ENCODE measurements at regions not wholly inside any gene's neighbourhood (a gene's known extent, or its start where the extent isn't known, plus 50 kb on each side); places are given as distances from the start of the nearest gene placed in this dataset.
"Not testable (repeated sequence)": the region's sequence is repeated elsewhere in the genome, so short reads cannot be mapped to it uniquely, and the experiment has no call there.

DNA sequence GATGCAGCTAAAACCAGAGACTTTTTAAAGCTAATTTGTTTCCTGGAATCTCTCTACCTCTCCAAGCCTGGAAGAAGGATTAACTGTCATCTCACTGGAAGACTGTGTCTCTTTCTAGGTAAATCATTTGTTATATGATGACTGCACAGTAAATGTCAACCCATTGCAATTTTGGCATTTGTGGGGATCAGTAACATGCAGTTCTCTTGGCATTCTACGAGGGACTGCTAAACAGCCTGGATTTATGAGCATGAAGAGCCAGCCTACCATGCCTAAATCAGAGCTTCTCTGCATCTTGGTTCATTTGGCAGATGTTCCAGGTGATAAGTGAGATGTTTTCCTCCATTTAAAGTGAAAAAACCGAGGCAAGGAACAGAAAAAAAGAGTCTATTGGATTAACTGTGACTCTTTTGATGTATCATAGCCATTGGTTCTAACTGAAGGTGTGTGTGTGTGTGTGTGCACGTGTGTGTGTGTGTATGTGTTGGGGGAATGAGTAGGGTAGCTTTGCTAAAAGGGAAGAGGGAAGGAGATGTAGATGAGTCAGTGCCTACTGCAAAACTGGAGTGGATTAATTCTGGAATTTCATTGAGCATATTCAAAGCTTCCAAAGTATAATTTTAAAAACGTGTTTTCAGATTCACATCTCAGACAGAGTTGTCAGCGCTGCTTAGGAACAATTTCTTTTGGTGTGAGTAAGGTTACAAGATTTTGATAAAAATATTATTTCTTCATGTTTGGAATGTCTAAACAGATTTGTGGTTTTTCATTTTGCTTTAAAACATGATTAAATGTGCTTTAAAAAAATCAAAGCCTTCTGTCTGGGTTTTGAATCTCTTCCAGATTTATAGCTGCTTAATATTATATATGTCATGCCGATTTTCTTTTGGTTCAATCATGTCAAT lies 123.2 kb upstream of the LNX1 start:
- DNase-seq (ENCODE audit: low spot score) = no peak

DNA sequence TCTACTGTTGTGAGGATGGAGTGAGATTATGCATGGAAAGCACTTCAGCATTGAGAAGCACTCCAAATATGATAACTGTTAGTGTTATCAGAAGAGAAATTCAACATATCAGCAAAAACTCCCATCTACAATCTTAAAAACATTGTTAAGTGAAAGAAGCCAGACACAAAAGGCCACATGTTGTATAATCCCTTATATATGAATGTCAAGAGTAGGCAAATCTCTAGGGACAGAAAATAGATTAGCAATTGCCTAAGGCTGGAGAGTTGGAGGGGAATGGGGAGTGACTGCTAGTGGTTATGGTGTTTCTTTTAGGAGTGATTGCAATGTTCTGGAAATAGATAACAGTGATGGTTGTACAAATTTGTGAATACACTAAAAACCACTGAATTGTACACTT lies 122.5 kb upstream of the LNX1 start:
- no peak for DNase-seq (ENCODE audit: low spot score)

DNA sequence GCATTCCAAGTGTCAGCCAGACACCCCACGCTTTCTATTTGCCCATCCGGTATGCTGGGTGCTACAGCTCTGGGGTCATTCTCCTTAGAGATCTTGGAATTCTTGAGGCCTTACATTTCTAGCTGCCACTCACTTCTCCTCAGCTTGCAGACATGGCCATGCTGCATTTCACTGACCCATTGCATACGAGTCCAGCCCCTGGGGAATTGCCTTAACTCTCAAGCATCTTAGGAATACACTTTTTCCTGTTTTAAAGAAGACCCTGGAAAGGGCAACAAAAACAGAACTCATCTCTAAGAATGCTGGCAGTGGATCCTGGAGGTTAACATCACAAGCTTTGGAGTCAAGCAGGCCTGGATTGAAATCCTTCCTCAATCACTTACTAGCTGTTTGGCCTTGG lies 122.0 kb upstream of the LNX1 start:
- no peak for DNase-seq (ENCODE audit: low spot score)

DNA sequence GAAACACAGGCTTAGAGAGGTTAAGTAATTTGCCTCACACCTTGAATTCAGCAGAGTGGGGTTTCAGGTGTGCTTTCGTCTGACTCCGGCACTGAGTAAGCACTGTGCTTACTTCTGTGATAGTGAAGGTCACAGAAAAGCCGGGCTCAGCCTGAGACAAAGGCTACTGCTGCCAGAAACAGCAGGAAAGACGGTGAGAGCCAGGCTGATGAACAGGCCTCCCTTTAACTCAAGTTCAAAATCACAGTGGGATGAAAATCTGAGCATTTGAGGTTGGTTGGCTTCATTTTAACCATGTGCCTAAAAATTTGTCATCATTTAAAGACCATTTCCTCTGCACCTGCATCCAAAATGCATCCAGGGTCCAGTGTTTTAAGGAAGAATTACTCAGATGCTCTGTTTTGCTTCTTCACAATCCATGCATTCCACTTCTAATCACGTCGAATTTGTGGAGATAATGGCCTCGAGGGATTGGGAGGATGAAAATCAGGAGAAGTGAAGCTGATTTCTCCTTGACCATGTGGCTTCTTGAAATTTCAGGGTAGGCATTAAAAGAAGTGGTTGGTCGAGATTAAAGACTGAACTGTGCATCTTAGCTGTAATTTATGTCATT lies 121.2 kb upstream of the LNX1 start:
- DNase-seq (ENCODE audit: low spot score) = no peak

DNA sequence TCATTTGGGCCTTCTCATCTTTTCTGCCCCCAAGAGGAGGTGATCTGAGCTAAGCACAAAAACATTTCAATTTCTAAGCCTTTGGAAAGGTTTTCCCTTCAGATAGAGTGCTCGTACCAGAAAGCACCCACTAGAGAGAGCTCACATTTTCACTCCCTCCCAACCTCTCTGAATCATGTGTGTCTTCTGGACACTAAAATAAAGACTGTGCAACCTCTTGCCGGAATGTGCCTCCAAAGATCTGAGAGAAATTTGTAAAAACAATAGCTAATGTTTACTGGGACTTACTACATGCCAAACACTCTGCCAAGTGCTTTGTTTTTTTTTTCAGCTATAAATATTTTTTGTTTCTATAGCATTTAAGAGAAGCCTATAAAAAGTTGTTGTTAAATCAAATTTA lies 120.6 kb upstream of the LNX1 start:
- no peak for DNase-seq (ENCODE audit: low spot score)

DNA sequence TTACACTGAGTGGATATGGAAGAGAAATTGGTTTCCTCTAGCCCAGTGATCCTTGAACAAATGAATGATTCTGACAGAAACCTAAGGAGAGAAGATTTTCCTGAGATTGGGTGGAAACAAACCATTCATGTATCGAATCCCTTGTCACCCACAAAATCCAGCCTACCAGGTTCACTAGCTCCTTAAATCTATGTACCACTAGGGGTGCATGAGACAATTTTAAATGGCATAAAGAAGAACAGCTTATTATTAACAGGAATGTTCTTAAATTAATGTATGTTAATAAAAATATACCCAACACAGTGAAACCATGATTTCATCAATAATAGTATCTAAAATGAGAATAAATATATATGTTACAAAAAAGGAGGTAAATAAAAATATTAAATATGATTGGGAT lies 118.4 kb upstream of the LNX1 start:
- no peak for DNase-seq (ENCODE audit: low spot score)

DNA sequence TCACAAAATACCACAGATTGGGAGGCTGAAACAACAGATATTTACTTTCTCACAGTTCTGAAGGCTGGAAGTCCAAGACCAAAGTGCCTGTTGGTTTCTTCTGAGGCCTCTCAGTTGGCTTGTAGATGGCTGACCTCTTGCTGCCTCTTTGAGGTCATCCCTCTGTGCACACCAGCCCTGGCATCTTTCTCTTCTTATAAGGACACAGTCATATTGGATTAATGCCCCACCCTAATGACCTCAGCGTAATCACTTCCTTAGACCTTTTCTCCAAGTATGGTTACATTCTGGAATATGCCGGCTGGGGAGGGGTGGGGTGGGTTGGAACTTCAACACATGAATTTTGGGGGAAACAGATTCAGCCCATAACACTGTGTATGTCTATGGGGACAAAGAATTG lies 116.2 kb upstream of the LNX1 start:
- DNase-seq (ENCODE audit: low spot score) = no peak

DNA sequence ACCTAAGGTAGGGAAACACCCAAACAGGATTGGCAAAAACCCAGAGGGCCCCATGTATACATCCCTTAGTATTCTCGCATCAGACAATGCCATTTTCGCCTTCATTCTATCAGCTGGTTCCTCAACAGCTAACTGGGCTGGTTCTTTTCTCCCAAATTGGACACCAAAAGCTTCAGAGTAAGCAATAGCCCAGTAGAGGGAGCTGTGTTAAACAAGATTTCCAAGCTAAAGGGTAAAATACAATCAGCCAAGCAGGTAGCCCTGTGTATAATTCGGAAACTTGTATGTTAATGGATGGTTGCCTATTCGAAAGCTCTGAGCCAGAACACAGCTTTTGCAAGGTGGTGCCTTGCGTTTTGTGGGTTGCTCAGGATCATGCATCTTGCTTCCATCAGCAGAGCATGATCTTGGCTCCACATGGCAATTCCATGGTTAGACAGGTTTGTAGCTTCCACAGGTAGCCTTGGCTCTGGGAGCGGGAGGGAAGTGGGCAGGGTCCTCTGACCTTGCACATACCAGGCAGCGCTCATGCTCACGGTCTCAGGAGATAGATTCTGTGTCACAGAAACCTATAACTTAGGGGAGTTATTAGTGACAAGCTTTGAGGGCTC lies 115.2 kb upstream of the LNX1 start:
- no peak for DNase-seq (ENCODE audit: low spot score)

DNA sequence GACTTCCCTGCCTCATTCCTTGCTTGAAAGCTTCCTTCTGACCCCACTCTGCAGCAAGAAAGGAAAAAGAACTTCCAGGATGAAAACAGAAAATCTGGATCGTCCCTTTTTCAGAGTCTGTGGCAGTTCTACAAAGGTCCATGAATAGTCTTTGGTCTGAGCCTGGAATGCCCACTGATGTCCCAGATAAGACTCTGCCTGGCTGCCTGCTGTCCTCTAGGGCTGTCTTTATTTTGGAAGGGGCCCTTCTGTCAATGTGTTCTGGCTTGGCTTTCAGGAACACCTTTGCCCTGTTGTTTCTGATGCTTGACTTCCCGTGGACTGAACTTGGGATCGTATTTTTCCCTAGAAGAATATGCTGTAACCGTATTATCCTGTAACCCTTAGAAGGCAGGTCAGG lies 114.7 kb upstream of the LNX1 start:
- no peak for DNase-seq (ENCODE audit: low spot score)

DNA sequence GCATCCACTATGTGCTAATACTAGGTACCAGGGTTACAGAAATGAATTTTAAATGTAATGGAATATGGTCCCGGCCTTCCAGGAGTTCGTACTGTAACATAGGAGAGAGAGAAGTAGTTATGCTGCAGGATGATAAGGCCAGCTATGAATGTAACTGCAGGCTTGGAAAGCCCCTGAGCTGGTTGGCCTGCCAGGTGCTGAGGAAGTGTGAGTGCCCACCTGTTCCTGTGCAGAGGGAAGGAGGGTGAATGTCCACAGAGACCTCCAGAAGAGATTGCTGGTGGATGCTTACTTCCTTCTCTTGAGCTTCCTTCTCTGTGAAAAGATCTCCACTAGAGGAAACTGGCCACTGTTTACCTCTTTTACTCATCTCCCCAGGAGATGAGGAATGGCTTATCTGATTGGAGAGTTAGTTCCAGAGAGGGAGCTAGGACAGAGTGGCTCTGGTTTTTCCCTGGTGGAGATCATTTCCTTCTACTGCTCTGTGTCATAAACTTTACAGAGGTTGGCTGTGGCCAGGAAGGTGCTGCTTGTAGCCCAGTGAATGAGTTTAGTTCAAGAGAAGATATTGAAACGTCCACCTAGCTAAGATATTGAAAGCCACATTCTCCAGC lies 114.0 kb upstream of the LNX1 start:
- DNase-seq (ENCODE audit: low spot score) = no peak

DNA sequence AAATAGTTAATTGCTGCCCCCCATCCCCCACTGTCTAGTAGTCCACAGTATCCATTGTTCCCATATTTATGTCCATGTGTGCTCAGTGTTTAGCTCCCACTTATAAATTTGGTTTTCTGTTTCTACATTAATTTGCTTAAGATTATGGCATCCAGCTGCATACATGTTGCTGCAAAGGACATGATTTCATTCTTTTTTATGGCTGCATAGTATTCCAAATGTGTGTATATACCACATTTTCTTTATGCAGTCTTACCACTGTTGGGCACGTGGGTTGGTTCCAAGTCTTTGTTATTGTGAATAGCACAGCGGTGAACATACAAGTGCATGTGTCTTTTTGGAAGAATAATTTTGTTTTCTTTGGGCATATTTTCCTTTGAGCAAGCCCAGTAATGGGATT lies 113.0 kb upstream of the LNX1 start:
- no peak for DNase-seq (ENCODE audit: low spot score)

DNA sequence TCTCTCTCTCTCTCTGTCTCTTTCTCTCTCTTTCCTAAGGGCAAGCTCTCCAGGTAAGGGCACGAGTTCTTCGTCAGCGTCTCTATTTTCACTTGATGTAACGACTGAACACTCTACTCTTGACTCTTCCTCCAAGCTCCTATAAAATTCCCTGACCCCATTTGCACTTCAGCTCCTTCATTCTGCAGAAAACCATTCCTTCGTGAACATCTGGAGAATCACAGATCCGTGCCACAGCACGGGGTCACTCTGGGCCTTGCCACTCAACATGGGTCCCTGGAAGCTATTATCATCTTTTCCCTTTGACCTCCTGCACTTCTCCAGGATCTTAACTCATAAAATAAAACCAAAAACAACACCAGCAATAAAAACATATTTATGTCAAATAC lies 112.0 kb upstream of the LNX1 start:
- no peak for DNase-seq (ENCODE audit: low spot score)

DNA sequence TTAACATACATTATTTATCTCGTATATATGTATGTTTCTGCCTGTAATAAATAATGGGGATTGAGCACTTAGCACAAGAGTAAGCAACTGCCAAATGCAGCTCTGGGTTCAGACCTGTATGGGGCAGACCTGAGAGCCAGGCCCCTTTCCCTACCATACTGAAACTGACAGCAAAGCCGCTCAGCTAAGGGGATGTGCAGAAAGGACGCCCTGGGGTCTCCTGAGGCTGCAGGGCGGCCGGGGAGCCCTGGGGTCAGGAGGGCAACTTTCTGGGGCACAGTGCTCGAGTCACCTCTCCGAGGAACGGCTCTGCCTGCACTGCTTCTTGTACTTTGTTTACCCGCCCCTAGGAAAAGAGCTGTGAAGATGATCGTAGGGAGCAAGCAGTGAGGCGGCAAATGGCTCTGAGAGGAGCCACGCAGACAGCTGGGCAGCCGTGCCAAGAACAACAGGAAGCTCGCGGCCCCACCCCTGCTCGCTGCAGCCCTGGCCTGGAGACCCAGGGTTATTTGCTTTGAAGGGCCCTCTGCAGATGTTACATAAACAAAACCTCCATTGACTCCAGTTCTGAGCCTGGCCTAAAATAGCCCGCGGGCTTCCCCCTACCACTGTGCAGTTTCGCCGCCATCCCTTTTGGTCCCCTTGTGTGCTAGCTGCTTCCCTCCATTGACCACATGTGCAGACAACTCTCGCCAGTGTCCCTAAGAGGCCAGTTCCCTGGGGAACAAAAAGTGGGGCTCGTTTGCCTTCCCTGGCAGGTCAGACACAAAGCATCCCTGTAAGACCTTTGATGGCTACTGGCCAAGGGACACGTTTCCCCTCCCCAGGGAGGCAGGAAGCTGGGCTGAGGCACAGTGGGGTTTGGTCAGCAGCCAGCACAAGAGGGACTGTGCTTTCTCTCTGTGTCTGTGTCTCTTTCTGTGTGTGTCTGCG lies 111.3 kb upstream of the LNX1 start:
- peak; percentile 28 for DNase-seq (ENCODE audit: low spot score)

DNA sequence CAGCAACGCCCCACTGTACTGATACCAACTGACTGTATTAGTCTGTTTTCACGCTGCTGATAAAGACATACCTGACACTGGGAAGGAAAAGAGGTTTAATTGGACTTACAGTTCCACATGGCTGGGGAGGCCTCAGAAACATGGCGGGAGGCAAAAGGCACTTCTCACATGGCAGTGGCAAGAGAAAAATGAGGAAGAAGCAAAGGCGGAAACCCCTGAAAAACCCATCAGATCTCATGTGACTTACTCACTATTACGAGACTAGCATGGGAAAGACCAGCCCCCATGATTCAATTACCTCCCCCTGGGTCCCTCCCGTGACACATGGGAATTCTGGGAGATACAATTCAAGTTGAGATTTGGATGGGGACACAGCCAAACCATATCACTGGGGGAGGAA lies 110.0 kb upstream of the LNX1 start:
- not testable (repeated sequence) for DNase-seq (ENCODE audit: low spot score)

DNA sequence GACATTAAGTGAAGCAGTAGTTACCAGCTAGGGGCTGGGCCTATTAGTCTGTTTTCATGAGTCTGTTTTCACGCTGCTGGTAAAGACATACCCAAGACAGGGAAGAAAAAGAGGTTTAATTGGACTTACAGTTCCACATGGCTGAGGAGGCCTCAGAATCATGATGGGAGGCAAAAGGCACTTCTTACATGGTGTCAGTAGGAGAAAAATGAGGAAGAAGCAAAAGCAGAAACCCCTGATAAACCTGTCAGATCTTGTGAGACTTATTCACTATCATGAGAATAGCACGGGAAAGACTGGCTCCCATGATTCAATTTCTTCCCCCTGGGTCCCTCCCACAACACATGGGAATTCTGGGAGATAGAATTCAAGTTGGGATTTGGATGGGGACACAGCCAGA lies 108.0 kb upstream of the LNX1 start:
- DNase-seq (ENCODE audit: low spot score) = not testable (repeated sequence)

DNA sequence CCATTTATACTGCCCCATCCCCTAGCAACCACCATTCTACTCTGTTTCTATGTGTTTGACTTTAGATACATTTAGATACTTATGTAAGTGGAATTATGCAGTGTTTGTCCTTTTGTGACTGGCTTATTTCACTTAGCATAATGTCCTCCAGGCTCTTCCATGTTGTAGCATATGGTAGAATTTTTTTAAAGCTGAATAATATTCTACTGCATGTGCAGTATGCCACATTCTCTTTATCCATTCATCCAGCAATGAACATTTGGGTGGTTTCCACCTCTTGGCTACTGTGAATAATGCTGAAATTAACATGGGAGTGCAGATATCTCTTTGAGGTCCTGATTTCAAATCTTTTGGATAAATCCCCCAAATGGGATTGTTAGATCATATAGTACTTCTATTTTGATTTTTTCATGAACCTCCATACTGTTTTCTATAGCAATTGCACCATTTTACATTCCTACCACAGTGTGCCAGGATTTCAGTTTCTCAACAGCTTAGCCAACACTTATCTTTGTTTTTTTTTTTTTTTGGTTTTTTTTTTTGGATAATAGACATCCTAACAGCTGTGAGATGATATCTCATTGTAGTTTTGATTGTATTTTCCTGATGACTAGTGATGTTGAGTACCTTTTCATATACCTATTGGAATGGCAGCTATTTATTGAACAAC lies 105.9 kb upstream of the LNX1 start:
- no peak for DNase-seq (ENCODE audit: low spot score)

DNA sequence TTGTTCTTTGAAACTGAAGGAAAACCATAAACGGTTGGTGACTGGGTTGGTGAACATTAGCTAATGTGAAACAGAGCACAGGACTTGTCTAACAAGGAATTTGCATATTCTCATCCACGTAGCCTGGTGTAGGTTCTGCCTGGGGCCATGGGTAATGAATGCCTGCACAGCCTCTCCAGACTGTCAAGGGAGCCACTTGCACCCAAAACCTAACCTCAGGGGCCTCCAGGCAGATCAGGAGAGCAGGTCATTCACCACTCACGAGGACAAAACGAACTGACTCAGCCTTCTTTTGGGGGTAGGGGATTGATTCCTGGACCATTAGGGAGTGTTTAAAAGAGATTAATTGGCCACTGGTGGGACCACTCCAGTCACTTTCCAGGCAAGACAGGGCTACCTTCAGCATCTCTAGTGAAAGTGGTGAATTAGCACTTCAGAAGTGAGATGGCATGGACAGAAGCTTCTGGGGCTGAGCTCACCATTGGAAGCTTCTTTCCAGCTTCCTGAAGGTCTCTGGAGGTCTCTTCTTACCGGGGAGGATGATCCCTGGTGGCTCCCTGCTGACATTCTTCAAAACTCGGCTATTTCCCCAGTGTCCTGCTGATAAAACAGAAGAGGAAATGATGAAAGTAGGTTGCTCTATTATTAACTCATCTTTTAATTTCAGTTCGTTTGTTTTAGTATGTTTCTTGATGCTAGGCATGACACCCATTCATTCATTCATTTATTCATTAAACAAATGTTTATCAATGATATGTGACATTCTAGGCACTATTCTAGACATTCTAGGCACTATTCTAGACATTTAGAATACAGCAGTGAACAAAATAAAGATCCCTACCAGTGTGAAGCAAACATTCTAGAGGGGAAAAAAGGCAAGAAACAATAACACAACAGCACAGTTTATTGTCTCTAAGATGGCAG lies 104.5 kb upstream of the LNX1 start:
- DNase-seq (ENCODE audit: low spot score) = no peak

DNA sequence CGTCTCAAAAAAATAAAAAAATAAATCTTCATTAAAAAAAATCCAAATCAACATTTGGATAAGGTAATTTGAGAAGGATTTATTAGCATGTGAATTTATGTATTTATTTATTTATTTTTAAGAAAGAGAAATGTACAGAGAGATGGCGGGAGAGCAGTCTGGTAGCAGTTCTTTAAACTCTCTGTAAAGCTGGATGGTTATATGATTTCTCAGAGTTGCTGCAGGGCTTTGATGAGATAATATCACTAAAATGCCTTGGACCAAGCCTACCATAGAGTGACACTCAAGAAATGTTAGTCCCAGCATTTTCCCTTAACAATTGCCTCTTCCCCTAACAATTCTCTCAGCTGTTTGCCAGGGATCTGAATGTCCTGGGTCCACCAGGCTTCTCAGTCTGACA lies 103.4 kb upstream of the LNX1 start:
- DNase-seq (ENCODE audit: low spot score) = no peak

DNA sequence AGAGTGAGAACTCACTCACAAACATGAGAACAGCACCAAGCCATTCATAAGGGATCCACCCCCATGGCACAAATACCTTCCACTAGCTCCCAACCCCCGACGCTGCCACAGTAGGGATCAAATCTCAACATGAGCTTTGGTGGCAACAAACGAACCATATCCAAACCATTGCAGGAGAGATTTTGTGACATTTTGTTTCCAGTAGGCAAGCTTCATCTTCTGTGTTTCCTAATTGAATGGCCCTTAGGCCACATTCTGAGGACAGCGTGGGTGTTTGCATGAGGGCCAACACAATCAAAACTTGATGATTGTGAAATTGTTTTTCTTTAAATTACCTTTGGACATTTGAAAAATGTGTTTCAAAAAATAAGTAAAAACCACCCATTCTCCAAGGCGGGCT lies 102.6 kb upstream of the LNX1 start:
- DNase-seq (ENCODE audit: low spot score) = no peak

DNA sequence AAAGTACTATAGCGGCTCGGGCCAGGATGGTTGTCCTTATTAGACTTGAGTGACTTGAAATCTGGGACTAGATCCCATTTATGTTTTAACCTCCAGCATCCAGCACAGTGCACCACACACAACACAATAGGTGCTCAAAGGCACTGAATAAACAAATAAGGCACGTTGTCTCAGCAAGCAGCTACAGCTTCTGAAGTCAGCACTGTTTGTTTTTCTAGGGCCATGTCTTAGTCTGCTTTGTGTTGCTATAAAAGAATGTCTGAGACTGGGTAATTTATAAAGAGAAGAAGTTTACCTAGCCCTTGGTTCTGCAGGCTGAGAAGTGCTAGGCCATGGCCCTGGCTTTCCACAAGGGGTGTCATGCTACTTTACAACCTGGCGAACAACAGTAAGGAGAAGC lies 102.1 kb upstream of the LNX1 start:
- DNase-seq (ENCODE audit: low spot score) = no peak
